ENCODE measurements at regions not wholly inside any gene's neighbourhood (a gene's known extent, or its start where the extent isn't known, plus 50 kb on each side); places are given as distances from the start of the nearest gene placed in this dataset.
"Not testable (repeated sequence)": the region's sequence is repeated elsewhere in the genome, so short reads cannot be mapped to it uniquely, and the experiment has no call there.

DNA sequence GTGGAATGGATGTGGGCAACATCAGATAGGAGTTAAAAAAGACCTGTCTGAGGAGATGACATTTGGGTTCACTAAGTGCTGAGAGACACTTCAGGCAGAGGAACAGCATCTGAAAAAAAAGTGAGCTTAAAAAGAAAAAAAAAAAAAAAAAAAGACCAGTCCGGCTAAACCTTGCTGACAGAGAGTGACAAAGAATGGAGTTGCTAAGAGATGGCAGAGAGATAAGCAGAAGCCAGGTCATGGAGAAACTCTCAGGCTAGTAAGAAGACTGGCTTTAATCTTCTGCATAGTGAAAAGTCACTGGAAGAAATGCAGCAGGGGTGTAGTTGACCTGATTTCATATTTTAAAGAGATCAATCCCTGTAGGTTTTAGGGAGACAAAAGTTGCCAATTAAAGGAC is 711.1 kb upstream of the SEMA3D start:
- TF ChIP-seq, protein P1, sequence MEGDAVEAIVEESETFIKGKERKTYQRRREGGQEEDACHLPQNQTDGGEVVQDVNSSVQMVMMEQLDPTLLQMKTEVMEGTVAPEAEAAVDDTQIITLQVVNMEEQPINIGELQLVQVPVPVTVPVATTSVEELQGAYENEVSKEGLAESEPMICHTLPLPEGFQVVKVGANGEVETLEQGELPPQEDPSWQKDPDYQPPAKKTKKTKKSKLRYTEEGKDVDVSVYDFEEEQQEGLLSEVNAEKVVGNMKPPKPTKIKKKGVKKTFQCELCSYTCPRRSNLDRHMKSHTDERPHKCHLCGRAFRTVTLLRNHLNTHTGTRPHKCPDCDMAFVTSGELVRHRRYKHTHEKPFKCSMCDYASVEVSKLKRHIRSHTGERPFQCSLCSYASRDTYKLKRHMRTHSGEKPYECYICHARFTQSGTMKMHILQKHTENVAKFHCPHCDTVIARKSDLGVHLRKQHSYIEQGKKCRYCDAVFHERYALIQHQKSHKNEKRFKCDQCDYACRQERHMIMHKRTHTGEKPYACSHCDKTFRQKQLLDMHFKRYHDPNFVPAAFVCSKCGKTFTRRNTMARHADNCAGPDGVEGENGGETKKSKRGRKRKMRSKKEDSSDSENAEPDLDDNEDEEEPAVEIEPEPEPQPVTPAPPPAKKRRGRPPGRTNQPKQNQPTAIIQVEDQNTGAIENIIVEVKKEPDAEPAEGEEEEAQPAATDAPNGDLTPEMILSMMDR (conservative IDR thresholded peaks at IDR 0.05): no peak
- H3K27ac ChIP-seq: no peak overlapping the region

DNA sequence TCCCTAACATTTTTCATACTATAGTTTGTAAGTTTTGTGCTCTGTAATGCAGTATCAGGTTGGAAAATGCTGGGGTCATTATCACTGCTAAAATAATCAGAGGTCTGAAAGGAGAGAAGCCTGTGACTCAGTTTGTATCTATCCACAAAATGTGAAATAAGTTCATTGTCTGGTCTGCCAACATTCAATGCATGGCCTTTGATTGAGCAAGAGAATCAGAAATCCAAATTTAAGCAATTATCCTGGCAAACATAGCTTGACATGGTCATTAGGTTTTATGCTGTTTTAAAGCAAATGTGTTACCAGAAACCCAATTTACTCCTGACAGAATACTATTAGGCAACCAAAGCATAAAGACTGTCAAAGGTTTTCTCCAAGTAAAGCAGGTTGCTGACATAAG is 709.7 kb upstream of the SEMA3D start:
- H3K27ac ChIP-seq: no peak overlapping the region
- TF ChIP-seq, protein P1 (conservative IDR thresholded peaks at IDR 0.05): no peak

GRCh38 chr7:85895835-85896234 is 709.0 kb upstream of the SEMA3D start:
- TF ChIP-seq, protein P1 (conservative IDR thresholded peaks at IDR 0.05): no peak
- no peak overlapping the region for H3K27ac ChIP-seq

DNA sequence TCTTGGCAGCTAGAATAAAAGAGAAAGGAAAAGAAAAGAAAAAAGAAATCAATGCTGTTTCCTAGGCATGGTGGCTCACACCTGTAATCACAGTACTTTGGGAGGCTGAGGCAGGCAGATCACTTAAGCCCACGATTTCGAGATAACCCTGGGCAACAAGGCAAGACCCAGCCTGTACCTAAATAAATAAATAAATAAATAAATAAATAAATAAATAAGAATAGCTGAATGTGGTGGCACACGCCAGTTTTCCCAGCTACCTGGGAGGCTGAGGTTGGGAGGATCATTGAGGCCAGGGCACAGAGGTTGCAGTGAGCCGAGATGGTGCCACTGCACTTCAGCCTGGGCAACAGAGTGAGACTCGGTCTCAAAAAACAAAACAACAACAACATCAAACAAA is 705.0 kb upstream of the SEMA3D start:
- H3K27ac ChIP-seq: not testable (repeated sequence)

DNA sequence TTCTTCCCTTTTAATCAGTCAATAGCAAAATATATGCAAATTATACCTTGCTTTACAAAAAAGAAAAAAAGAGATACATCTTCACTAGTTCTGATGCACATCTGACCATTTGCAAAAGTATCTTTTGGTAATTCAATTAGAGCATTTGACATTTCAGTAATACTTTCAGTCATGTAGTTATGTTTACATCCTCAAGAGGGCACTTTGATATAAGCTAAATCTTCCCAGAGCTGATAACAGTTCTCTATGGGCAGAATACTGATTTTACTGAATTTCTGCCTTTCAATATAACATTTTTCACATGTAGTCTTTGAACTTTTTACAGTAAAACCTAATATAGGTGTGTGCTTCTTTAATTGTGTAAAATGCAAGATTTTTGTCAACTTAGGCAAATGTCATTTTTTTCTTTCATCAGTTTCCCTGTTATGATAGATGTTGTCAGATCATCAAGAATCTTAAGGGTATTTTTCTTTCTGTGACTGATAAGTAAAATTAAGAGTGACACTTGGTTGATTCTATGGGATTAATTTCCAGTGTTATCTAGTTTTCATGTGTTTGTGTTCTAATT is 703.5 kb upstream of the SEMA3D start:
- TF ChIP-seq, protein P1 (conservative IDR thresholded peaks at IDR 0.05): peak; percentile 81
- H3K27ac ChIP-seq: no peak overlapping the region

GRCh38 chr7:85887133-85887532 is 700.3 kb upstream of the SEMA3D start:
- TF ChIP-seq, protein P1 (conservative IDR thresholded peaks at IDR 0.05): no peak
- no peak overlapping the region for H3K27ac ChIP-seq

- no peak overlapping the region for H3K27ac ChIP-seq
- TF ChIP-seq, protein P1 (conservative IDR thresholded peaks at IDR 0.05): no peak
These were observed 695.5 kb upstream of the SEMA3D start for GRCh38 chr7:85882335-85882734.

- H3K27ac ChIP-seq: no peak overlapping the region
- TF ChIP-seq, protein P1 (conservative IDR thresholded peaks at IDR 0.05): no peak
These were observed 688.5 kb upstream of the SEMA3D start for GRCh38 chr7:85875398-85875797.
